Fibroblast of skin of back (primary cell): ENCODE measurements at regions not wholly inside any gene's neighbourhood (a gene's known extent, or its start where the extent isn't known, plus 50 kb on each side); places are given as distances from the start of the nearest gene placed in this dataset.
A peak's percentile ranks its signal among the peaks of the same experiment; 100 is the strongest.

Experiments
- DNase-seq: peaks from one replicate; pipeline ENCODE4 v3.0.0-alpha.2; 2013

- no peak for DNase-seq
These were observed 68.6 kb upstream of the SYT1 start for GRCh38 chr12:78795934-78796445.

DNA sequence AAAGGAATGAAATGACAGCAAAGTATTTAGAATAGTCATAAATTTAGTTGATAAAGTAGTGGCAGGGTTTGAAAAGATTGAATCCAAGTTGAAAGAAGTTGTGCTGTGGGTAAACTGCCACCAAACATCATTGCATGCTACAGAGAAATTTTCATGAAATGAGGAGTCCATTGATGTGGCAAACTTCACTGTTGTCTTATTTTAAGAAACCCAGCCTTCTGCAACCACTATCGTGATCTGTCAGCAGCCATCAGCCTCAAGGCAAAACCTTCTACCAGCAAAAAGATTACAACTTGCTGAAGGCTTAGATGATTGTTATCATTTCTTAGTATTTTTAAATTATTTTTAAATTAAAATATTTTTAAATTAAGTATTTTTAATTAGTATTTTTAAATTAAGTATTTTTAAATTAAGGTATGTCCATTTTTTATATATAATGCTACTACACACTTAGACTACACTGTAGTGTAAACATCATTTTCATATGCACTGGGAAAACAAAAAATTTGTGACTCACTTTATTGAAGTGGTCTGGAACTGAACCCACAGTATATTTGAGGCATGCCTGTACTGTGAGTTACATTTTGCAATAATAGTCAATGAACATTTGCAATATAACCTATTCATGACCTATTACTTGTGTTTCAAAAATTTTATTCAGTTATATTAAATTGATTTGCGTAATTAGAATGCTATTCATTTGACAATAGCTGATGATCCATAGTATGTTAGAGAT is 67.2 kb upstream of the SYT1 start:
- DNase-seq = peak; percentile 20

DNA sequence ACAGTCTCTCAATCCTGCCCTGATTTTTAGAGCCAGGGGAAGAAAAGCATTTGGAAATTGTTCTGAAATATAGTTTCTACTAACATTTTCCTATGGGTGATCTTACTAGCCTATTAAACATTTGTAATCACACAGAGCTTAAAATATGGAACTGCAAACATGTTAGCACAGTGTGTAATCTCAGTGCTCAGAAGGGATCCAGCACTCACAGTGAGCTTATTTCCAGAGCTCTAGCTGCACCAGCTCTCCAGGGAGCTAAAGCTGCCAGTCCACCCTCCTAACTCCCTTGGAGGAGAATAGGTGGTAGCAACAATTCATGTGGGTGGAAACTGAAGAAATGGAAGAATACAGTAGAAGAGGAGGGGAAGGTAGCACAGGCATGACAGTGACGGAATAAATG is 64.9 kb upstream of the SYT1 start:
- no peak for DNase-seq

- peak; percentile 67 for DNase-seq
These were observed 62.0 kb upstream of the SYT1 start for GRCh38 chr12:78802593-78802992.

DNA sequence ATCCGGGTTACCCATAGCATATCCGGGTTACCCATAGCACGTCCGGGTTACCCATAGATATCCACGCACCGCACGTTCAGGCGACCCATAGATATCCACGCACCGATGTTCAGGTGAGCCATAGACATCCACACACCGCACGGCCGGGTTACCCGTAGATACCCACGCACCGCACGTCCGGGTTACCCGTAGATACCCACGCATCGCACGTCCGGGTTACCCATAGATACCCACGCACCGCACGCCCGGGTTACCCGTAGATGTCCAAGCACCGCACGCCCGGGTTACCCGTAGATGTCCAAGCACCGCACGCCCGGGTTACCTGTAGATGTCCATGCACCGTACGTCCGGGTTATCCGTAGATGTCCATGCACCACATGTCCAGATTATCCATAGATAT is 60.3 kb upstream of the SYT1 start:
- no peak for DNase-seq
